ENCODE measurements at regions not wholly inside any gene's neighbourhood (a gene's known extent, or its start where the extent isn't known, plus 50 kb on each side); places are given as distances from the start of the nearest gene placed in this dataset.
A peak's percentile ranks its signal among the peaks of the same experiment; 100 is the strongest.

- H3K9me3 ChIP-seq: no peaks in the 10 kb centered on the region
- no peak for DNase-seq
- TF ChIP-seq CTCF (IDR thresholded peaks at IDR 0.05): no peak
- no peaks in the 10 kb centered on the region for H3K4me1 ChIP-seq
- H3K36me3 ChIP-seq (ENCODE audit: insufficient read depth in 1 of 2, low read depth in 1 of 2): no peaks in the 10 kb centered on the region
- H3K27me3 ChIP-seq (ENCODE audit: insufficient read depth in 3 of 3, low read length in 2 of 3): peaks cover 0 to 6% (median 0%) of the 10 kb centered on the region in 3 donors
- no peak overlapping the region for H3K27ac ChIP-seq
- 82 to 95% (median 85%) methylated on average over 1 of the region's 1 CpG for WGBS, 3 donors
- H3K4me3 ChIP-seq: no peak overlapping the region
- intact Hi-C loops (cut with DNase I): no loop called here
- no peak for ATAC-seq
Observed at GRCh38 chr16:48864055-48864454, 254.1 kb upstream of the N4BP1 start.

GRCh38 chr16:48862087-48862532 is 252.1 kb upstream of the N4BP1 start:
- Histone ChIP-seq H3K36me3 (ENCODE audit: insufficient read depth in 1 of 2, low read depth in 1 of 2) (no peaks in the 10 kb centered on the region), H3K4me3 (no peak overlapping the region), H3K9me3 (no peaks in the 10 kb centered on the region), H3K4me1 (no peaks in the 10 kb centered on the region), H3K27ac (no peak overlapping the region), H3K27me3 (ENCODE audit: insufficient read depth in 3 of 3, low read length in 2 of 3) (peaks cover 0 to 6% (median 0%) of the 10 kb centered on the region in 3 donors)
- ATAC-seq (no peak), DNase-seq (no peak)
- TF ChIP-seq CTCF (IDR thresholded peaks at IDR 0.05): no peak
- WGBS, 3 donors: 9 to 13% (median 11%) methylated on average over 9 of the region's 9 CpGs
- intact Hi-C loops (cut with DNase I): no loop called here

- H3K9me3 ChIP-seq: no peaks in the 10 kb centered on the region
- intact Hi-C loops (cut with DNase I): no loop called here
- DNase-seq (no peak), ATAC-seq (no peak)
- no peak for TF ChIP-seq CTCF (IDR thresholded peaks at IDR 0.05)
- 40 to 48% (median 45%) methylated on average over 1 of the region's 1 CpG for WGBS, 3 donors
- no peaks in the 10 kb centered on the region for H3K36me3 ChIP-seq (ENCODE audit: insufficient read depth in 1 of 2, low read depth in 1 of 2)
- H3K4me1 ChIP-seq: no peaks in the 10 kb centered on the region
- H3K27me3 ChIP-seq (ENCODE audit: insufficient read depth in 3 of 3, low read length in 2 of 3): peaks cover 0 to 6% (median 0%) of the 10 kb centered on the region in 3 donors
- H3K27ac ChIP-seq: no peak overlapping the region
- no peak overlapping the region for H3K4me3 ChIP-seq
Observed at GRCh38 chr16:48860341-48860740, 250.4 kb upstream of the N4BP1 start.

GRCh38 chr16:48852951-48853350 is 243.0 kb upstream of the N4BP1 start:
- WGBS, 3 donors: 32 to 40% (median 32%) methylated on average over 12 of the region's 12 CpGs
- DNase-seq: peak in 1 of 2 donors; percentile 16
- Histone ChIP-seq H3K27ac (no peak overlapping the region), H3K36me3 (ENCODE audit: insufficient read depth in 1 of 2, low read depth in 1 of 2) (no peaks in the 10 kb centered on the region), H3K4me3 (no peak overlapping the region), H3K9me3 (no peaks in the 10 kb centered on the region), H3K27me3 (ENCODE audit: insufficient read depth in 3 of 3, low read length in 2 of 3) (no peaks in the 10 kb centered on the region), H3K4me1 (no peaks in the 10 kb centered on the region)
- intact Hi-C loops (cut with DNase I): no loop called here
- no peak for TF ChIP-seq CTCF (IDR thresholded peaks at IDR 0.05)
- ATAC-seq: no peak

- ATAC-seq (no peak), DNase-seq (no peak)
- H3K4me1 ChIP-seq: no peaks in the 10 kb centered on the region
- no peaks in the 10 kb centered on the region for H3K9me3 ChIP-seq
- H3K4me3 ChIP-seq: no peak overlapping the region
- intact Hi-C loops (cut with DNase I): no loop called here
- WGBS, 3 donors: 44 to 50% (median 48%) methylated on average over 6 of the region's 6 CpGs
- TF ChIP-seq CTCF (IDR thresholded peaks at IDR 0.05): no peak
- no peaks in the 10 kb centered on the region for H3K36me3 ChIP-seq (ENCODE audit: insufficient read depth in 1 of 2, low read depth in 1 of 2)
- no peak overlapping the region for H3K27ac ChIP-seq
- no peaks in the 10 kb centered on the region for H3K27me3 ChIP-seq (ENCODE audit: insufficient read depth in 3 of 3, low read length in 2 of 3)
Observed at GRCh38 chr16:48852458-48852857, 242.5 kb upstream of the N4BP1 start.

All from psoas muscle (tissue), 7 donors.